Ovary (tissue), 7 donors: ENCODE measurements at regions not wholly inside any gene's neighbourhood (a gene's known extent, or its start where the extent isn't known, plus 50 kb on each side); places are given as distances from the start of the nearest gene placed in this dataset.

Experiments
- DNase-seq, 5 donors: peaks; one replicate each; pipeline ENCODE4 v3.0.0-alpha.2; 2019 to 2020
- H3K27ac ChIP-seq, 2 donors: fragments of 200-600 bp; one replicate each; pipeline versions ENCODE4 v1.5.1 to v1.8.0; 2019 to 2022
- H3K27me3 ChIP-seq: fragments of 200-600 bp; one replicate; pipeline ENCODE4 v1.8.0; 2022
- H3K36me3 ChIP-seq: fragments of 200-600 bp; sonication (generic); one replicate; pipeline ENCODE4 v1.5.1; 2019
- H3K4me1 ChIP-seq: one replicate; pipeline ENCODE4 v1.8.1; 2013; ENCODE audit warnings: mild to moderate bottlenecking, moderate library complexity; ENCODE audit not compliant: insufficient read depth
- H3K4me3 ChIP-seq: fragments of 200-600 bp; sonication (generic); one replicate; pipeline ENCODE4 v1.5.1; 2017
- H3K9me3 ChIP-seq, 2 donors: fragments of 200-600 bp in 1 of 2; sonication (generic) in 1 of 2; one replicate each; pipeline versions ENCODE4 v1.5.1 to v1.8.1; 2013 to 2019; ENCODE audit warnings: mild to moderate bottlenecking in 1 of 2, moderate library complexity in 1 of 2
- EP300 ChIP-seq: sonication (generic); formaldehyde crosslinking; IDR thresholded peaks from one replicate; pipeline ENCODE4 v1.6.1; 2017; ENCODE audit warnings: antibody characterized with exemption
- POLR2A ChIP-seq: fragments of 450-650 bp; IDR thresholded peaks from one replicate; pipeline ENCODE4 v1.6.1; 2017; ENCODE audit warnings: antibody characterized with exemption, mild to moderate bottlenecking, moderate library complexity
- WGBS, 3 donors: extraction: QIAGEN DNeasy Blood & Tissue Kit in 1 of 3; methylation state at CpG; one replicate each; pipeline versions ENCODE4 v1.1.5 to v1.1.7; 2013 to 2017; 5-methylcytosine and 5-hydroxymethylcytosine counted together
- intact Hi-C, 4 donors: fragments of 100-400 bp; cut with DNase I; formaldehyde crosslinking; loops; one replicate each; pipeline versions ENCODE4 v1.11.0 to v1.15.1; 2022 to 2023
- TF ChIP-seq, protein P1 (sequence below), 3 donors: fragments of 450-650 bp in 2 of 3; fragments of 200-600 bp in 1 of 3; IDR thresholded peaks; one replicate each; pipeline versions ENCODE4 v1.5.1 to v1.8.0; 2016 to 2022; ENCODE audit warnings: antibody characterized with exemption in 3 of 3, mild to moderate bottlenecking in 1 of 3
- donor health status: DM: no; HTN: no; CAD: no; lungs with moderate emphysema.
- donor health status: DM: no; HTN: no; CAD: no.
- donor health status: Bipolar disorder and iron deficiency.
- donor health status: DM: no; HTN: no; CAD: no.
- donor health status: DM: yes; HTN: yes; CAD: no.

- intact Hi-C loops: no loop called here
- Histone ChIP-seq H3K9me3 (no peaks in the 10 kb centered on the region), H3K4me3 (no peak overlapping the region), H3K27me3 (no peaks in the 10 kb centered on the region), H3K27ac (no peak overlapping the region), H3K4me1 (no peaks in the 10 kb centered on the region), H3K36me3 (no peaks in the 10 kb centered on the region)
- 42 to 47% (median 46%) methylated on average over 5 of the region's 5 CpGs for WGBS, 3 donors
- DNase-seq: no peak
- TF ChIP-seq POLR2A: no peak
- TF ChIP-seq, protein P1, sequence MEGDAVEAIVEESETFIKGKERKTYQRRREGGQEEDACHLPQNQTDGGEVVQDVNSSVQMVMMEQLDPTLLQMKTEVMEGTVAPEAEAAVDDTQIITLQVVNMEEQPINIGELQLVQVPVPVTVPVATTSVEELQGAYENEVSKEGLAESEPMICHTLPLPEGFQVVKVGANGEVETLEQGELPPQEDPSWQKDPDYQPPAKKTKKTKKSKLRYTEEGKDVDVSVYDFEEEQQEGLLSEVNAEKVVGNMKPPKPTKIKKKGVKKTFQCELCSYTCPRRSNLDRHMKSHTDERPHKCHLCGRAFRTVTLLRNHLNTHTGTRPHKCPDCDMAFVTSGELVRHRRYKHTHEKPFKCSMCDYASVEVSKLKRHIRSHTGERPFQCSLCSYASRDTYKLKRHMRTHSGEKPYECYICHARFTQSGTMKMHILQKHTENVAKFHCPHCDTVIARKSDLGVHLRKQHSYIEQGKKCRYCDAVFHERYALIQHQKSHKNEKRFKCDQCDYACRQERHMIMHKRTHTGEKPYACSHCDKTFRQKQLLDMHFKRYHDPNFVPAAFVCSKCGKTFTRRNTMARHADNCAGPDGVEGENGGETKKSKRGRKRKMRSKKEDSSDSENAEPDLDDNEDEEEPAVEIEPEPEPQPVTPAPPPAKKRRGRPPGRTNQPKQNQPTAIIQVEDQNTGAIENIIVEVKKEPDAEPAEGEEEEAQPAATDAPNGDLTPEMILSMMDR (IDR thresholded peaks at IDR 0.05): no peak
- no peak for TF ChIP-seq EP300
Observed at GRCh38 chr2:136439064-136439676, 321.2 kb upstream of the CXCR4 start.

GRCh38 chr2:136437461-136437860 is 319.5 kb upstream of the CXCR4 start:
- no peak for TF ChIP-seq POLR2A
- TF ChIP-seq, protein P1 (IDR thresholded peaks at IDR 0.05): no peak
- TF ChIP-seq EP300: no peak

GRCh38 chr2:136436936-136437335 is 319.0 kb upstream of the CXCR4 start:
- TF ChIP-seq POLR2A: no peak
- TF ChIP-seq, protein P1 (IDR thresholded peaks at IDR 0.05): no peak
- no peak for TF ChIP-seq EP300
- Histone ChIP-seq H3K4me3 (no peak overlapping the region), H3K9me3 (no peaks in the 10 kb centered on the region), H3K36me3 (no peaks in the 10 kb centered on the region), H3K27me3 (no peaks in the 10 kb centered on the region), H3K4me1 (no peaks in the 10 kb centered on the region), H3K27ac (no peak overlapping the region)
- DNase-seq: no peak
- intact Hi-C loops: no loop called here
- WGBS, 3 donors: 32 to 41% (median 40%) methylated on average over 5 of the region's 5 CpGs

More at GRCh38 chr2:136437461-136437860, 319.5 kb upstream of the CXCR4 start:
- 88 to 95% (median 94%) methylated on average over 5 of the region's 5 CpGs for WGBS, 3 donors
- Histone ChIP-seq H3K27me3 (no peaks in the 10 kb centered on the region), H3K4me1 (no peaks in the 10 kb centered on the region), H3K9me3 (no peaks in the 10 kb centered on the region), H3K4me3 (no peak overlapping the region), H3K36me3 (no peaks in the 10 kb centered on the region), H3K27ac (no peak overlapping the region)
- intact Hi-C loops: no loop called here
- no peak for DNase-seq

GRCh38 chr2:136434251-136434715 is 316.3 kb upstream of the CXCR4 start:
- Histone ChIP-seq H3K27ac (no peak overlapping the region), H3K4me3 (no peak overlapping the region), H3K36me3 (no peaks in the 10 kb centered on the region), H3K4me1 (no peaks in the 10 kb centered on the region), H3K27me3 (no peaks in the 10 kb centered on the region), H3K9me3 (no peaks in the 10 kb centered on the region)
- TF ChIP-seq POLR2A (no peak), EP300 (no peak)
- TF ChIP-seq, protein P1 (IDR thresholded peaks at IDR 0.05): no peak
- intact Hi-C loops: no loop called here
- WGBS, 3 donors: 55 to 64% (median 62%) methylated on average over 5 of the region's 5 CpGs
- DNase-seq: no peak
